ENCODE measurements at regions not wholly inside any gene's neighbourhood (a gene's known extent, or its start where the extent isn't known, plus 50 kb on each side); places are given as distances from the start of the nearest gene placed in this dataset.
"Not testable (repeated sequence)": the region's sequence is repeated elsewhere in the genome, so short reads cannot be mapped to it uniquely, and the experiment has no call there.

DNA sequence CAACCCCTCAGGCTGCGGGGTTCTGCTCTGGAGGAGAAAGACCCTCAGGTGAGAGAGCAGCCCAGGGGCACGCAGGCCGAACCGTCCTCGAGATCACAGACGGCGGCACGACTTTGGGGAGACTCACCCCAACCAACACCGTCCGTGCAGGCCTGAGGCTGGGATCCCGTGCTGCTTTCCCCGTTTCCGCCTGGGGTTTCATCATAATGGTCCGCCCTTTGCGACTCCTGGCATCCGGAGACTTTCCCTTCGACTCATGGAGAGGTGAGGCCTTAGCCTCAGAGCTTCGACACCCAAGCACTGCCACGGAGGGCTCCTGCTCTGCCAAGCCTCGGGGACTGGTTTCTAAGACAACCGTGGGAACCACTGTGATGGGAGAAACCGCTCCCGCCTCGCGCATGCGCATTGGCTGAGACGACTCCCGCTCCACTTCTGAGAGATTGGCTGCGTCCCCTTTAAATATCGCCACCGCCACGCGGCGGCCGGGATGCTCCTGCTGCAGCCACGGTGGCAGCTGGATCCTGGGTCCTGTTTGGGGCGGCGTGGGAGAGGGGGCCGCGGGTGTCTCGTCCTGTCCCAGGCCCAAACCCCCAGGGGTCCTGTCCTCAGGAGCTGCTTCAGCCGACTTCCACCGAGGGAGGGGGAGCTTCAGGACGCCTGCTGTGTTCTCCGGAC is 480.1 kb downstream of the SPATA31A7 start:
- not testable (repeated sequence) for TF ChIP-seq CTCF, POLR2A, EP300 (IDR thresholded peaks at IDR 0.05)

Data from ovary (tissue), 3 donors.